HG03095 (cell line): ENCODE measurements at regions not wholly inside any gene's neighbourhood (a gene's known extent, or its start where the extent isn't known, plus 50 kb on each side); places are given as distances from the start of the nearest gene placed in this dataset.
"Not testable (repeated sequence)": the region's sequence is repeated elsewhere in the genome, so short reads cannot be mapped to it uniquely, and the experiment has no call there.

Source experiments
- ATAC-seq: cut with Tn5 transposase; IDR thresholded peaks from one replicate; pipeline ENCODE4 v1.9.1; 2021; ENCODE audit warnings: moderate library complexity; ENCODE audit not compliant: unreplicated experiment

DNA sequence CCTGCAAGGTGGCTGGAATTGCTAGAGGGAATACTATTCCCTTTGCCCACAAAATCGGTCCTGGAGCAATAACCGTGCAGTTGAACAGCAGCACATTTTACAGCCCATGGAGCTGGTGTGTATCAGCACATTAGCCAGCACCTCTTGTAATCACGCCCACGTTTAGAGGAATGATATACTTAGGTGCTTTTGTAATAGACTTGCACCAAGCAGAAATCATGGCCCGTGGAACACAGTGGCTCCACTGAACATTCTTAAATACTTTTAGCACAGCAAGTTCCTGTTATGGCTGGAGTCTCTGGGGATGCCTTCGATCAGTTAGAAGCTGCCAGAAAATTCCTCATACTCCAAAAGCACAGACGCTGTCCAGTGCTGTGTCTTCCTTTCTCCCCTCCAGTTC, 218.1 kb upstream of the FAM78B start:
- no peak for ATAC-seq

DNA sequence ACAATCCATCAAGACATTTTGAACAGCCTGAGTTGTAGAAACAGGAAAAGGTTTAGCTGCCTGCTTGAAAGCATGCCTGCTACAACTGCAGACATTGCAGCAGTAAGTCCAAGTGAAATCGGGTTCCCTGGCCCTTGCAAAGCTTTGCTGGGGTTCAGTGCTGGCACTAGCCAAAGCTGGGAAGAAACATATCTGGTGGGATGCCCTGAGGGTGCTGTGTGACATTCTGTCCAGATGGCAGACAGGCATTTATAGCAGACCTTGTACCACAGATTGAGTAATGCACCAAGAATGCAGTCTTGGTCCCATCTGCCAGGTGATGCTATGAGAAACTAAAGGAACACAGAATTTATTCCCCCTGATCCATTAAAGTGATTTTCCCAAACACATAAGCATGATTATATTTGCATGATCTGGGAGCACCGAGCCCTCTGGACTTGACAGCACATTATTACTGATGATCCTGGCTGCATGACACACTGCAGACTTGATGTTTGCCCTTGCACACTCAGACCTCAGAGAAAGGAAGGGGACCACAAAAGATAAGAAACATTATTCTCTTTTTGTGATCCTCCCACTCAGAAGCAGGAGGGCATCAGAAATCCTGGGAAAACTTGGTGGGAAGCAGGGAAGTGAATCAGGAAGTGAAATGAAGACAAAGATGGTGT, 223.7 kb upstream of the FAM78B start:
- ATAC-seq: no peak

DNA sequence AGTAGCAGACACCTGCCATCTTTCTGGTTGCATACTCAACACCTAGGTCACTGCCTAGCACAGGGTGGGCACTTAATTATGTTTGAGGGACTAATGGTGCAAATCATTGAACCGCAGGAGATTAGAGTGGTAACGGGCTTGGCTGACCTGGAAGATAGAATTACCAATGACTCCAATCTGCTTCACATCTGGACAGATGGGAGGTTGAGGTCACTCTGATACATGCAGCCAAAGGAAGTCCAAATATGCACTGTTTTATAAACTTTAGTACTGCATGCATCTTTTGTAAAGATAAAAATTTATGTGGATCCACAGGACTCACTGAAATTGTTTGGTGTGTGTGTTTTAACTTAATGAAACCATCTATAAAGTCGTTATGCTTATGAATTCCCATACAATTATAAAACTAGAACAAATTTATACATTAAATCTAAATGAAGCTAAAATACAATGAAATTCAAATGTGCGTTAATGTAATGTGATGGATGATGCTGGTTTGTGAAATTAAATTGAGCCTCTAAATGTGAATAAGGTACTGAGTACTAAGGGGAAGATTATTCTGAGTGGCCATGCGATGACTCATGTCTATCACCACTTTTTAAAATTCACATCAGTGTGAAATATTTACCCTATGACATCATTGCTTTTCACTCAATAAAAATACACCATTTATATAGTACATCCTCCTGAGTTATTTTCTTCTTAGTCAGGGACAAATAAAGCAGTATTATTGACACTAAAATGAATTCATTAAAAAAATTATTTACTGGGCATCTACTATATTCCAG, 224.7 kb upstream of the FAM78B start:
- no peak for ATAC-seq

DNA sequence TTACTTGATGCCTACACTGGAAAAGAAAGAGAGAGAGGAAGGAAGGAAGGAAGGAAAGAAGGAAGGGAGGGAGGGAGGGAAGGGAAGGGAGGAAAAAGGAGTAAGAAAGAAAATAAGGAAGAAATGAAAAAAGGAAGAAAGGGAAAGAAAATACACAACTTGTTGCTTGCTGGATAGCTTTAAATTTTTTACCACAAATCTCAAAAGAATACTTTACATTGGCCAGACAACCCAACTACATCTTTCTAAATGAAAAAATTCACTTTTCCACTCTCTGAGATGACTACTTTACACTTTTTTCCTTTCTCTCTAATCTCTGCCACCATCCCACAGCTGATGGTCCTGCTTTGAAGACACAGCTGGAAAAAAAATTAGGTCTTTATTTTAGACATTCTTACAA, 228.9 kb upstream of the FAM78B start:
- ATAC-seq: no peak

DNA sequence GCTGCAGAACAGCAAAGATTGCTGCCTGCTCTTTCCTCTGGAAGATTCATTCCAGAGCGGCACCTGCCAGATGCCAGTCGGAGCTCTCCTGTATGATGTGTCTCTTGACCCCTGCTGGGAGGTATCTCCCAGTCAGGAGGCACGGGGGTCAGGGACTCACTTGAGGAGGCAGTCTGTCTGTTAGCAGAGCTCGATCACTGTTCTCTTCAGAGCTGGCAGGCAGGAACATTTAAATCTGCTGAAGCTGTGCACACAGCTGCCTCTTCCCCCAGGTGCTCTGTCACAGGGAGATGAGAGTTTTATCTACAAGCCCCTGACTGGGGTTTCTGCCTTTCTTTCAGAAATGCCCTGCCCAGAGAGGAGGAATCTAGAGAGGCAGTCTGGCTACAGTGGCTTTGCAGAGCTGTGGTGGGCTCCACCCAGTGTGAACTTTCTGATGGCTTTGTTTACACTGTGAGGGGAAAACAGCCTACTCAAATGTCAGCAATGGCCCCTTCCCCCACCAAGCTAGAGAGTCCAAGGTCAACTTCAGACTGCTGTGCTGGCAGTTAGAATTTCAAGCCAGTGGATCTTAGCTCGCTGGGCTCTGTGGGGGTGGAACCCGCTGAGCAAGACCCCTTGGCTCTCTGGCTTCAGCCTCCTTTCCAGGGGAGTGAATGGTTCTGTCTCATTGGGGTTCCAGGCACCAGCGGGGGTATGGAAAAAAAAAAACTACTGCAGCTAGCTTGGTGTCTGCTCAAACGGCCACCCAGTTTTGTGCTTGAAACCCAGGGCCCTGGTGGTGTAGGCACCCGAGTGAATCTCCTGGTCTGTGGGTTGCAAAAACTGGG, 242.7 kb upstream of the FAM78B start:
- not testable (repeated sequence) for ATAC-seq

DNA sequence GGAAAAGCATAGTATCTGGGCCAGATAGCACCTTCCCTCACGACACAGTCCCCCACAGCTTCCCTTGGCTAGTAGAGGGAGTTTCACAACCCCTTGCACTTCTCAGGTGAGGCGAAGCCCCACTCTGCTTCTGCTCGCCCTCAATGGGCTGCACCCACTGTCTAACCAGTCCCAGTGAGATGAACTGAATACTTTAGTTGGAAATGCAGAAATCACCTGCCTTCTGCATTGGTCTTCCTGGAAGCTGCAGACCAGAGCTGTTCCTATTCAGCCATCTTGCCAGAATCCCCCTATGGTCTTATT, 243.2 kb upstream of the FAM78B start:
- no peak for ATAC-seq

DNA sequence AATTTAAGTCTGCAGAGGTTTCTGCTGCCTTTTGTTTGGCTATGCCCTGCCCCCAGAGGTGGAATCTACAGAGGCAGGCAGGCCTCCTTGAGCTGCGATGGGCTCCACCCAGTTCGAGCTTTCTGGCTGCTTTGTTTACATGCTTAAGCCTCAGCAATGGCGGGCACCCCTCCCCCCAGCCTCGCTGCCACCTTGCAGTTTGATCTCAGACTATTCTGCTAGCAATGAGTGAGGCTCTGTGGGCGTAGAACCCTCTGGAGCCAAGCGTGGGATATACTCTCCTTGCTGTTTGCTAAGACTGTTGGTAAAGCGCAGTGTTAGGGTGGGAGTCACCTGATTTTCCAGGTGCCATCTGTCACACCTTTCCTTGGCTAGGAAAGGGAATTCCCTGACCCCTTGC, 250.0 kb upstream of the FAM78B start:
- ATAC-seq: not testable (repeated sequence)

DNA sequence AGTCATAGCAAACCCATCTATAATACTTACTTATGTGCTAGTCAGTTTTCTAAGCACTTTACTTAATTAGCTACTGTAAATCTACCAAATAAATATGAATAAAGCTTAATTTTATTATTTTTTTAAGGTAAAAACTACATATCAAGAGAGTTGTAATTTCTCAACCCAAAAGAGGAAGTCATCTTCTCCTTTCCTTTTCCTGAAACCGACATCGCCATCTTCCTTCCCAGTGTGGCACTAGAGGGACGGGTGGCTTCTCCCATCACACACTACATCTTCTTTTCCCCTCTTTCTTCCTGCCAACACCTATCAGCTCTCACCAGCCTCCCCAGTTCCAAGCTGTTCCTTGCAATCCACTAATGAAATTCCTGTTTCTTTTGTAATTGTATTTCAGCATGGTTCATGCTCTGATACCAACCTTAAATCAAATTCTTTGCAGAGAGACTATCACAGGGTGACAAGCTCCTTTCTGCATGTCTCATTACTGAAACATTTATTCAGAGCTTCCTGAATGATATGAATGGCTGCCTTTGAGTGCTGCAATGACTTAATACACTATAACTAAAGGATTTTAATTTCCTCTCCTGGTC, 251.6 kb upstream of the FAM78B start:
- no peak for ATAC-seq

DNA sequence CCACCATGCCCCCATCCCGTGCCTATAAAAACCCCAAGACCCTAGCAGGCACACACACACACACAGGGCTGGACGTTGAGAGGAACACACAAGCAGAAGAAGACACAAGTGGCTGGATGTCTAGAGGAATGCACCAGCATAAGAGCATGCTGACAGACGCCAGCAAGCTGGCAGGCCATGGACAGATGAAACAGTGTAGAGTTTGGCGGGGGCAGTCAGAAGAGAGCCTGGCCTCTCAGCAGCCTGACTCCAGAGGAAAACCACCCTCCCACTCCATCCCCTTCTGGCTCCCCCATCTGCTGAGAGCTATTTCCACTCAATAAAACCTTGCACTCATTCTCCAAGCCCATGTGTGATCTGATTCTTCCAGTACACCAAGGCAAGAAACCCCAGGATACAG, 255.8 kb upstream of the FAM78B start:
- not testable (repeated sequence) for ATAC-seq

DNA sequence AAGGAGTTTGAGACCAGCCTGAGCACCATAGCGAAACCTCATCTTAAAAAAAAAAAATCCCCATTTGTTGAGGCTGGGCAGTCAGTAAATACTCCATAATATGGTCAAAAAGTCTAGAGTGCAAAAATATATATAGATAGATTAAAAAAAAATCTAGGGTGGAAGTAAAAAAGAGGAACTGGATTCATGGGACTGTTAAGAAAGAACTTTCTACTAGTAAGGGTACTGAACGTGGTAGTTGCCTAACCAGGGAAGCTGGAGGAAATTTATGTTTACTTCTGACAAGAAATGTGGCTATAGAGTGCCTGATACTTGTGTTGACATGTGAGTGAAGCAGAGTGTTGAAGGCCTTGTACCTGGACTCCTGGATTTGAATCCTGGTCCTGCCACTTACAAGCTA, 265.9 kb upstream of the FAM78B start:
- no peak for ATAC-seq

DNA sequence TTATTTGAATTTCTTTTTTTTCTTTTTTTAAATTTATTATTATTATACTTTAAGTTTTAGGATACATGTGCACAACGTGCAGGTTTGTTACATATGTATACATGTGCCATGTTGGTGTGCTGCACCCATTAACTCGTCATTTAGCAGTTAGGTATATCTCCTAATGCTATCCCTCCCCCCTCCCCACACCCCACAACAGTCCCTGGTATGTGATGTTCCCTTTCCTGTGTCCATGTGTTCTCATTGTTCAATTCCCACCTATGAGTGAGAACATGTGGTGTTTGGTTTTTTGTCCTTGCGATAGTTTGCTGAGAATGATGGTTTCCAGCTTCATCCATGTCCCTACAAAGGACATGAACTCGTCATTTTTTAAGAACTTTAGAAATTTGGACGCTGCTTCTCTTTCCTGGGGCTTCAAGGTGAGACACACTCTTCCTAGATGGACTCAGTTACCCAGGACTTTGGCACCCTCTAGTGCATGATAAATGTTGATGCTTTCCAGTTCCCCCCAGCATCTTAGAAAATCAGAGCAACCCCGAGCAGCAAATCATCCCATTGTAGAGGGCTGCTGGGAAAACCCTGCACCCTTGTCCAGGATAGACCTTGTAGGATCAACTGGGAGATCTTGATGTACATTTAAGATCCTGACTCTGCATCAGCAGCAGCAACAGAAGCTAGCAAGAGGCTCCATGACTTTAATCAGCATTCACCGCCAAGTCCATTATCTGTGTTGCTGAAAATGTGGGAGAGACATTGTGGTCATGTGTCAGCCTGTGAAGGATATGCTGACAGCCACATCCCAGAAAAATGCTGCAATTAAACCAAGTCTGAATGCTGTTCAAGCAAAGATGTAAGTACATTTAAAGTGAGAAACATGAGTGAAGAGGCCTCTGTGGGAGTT, 266.9 kb upstream of the FAM78B start:
- ATAC-seq: not testable (repeated sequence)

DNA sequence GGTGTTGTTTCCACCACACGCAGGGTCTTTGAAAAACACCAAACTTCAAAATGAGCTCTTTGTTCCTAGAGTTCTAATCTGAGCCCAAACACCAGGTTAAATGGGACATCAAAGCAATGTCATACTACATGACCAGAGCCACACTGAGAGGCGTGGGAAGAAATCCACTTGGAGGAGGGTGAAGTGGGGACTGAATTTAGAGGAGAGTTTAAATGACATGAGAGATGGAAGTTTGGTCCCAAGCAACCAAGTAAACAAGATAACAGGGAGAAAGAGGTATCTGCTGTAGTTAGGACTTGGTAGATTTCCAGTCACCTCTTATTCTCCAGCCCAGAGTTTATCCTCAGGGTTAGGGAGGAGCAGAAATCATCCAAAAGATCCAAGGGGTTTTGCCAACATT, 290.9 kb upstream of the FAM78B start:
- ATAC-seq: no peak

DNA sequence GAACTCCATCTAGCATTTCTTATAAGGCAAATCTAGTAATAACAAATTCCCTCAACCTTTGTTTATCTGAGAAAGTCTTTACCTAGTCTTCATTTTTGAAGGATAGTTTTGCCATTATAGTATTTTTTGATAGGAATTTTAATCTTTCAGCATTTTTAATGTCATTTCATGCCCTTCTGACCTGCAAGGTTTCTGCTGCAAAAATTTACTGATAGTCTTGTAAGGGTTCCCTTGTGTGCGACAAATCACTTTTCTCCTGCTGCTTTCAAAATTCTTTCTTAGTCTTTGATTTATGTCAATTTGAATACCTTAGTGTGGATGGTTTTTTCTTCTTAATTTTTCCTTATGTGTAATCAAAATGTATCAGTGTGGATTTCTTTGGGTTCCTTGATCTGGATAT, 297.5 kb upstream of the FAM78B start:
- ATAC-seq: no peak

DNA sequence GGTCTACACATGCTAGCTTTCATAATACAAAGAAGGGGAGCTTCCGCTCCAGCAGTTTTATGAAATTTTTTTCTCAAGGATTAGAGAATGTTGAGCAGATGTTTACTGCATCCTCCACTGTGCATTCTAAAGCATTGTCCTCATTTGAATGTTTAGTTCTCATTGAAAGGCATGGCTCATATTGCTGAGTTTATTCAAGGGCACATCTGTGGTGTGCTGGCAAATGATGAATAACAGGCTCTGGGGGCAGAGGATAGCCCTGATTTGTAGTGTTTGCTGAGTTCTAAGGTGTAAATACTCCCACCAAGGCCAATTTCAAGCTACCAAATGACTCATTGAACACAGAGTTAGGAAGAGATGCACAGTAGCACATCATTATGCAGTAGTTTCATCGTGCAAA, 303.2 kb upstream of the FAM78B start:
- ATAC-seq: no peak

DNA sequence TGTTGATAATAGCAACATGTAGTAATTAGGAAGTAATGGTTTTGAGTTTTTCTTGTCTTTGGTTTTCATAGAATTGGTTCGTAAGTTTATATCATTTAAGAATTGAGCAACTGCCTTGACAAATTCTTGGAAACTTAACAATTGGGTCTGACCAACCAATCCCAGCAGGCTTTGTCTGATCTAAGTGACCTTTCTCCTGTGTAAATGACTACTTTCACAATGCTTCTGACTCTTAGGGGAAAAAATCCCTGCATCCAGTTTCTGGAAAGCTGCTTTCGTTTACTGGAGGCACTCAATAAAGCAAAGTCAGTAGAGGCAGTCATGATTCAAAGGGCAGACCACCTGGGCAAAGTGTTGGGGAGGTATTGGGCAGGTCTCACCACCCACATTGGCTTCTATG, 303.6 kb upstream of the FAM78B start:
- ATAC-seq: no peak

DNA sequence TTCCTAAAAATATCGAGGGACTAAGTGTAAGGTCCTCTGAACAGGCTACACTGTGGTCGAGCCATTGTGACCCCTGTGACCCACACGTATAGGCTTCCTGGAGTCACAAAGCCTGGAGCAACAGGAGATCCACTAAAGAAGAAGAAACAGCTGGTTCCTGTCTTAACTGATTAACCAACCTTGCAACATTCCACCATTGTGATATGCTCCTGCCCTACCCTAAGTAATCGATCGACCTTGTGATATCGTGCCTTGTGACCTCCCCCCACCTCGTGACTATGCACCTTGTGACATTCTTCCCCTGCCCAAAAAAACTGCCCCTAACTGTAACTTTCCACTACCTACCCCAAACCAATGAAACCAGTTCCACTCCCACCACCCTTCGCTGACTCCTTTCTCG, 304.6 kb upstream of the FAM78B start:
- ATAC-seq: no peak

DNA sequence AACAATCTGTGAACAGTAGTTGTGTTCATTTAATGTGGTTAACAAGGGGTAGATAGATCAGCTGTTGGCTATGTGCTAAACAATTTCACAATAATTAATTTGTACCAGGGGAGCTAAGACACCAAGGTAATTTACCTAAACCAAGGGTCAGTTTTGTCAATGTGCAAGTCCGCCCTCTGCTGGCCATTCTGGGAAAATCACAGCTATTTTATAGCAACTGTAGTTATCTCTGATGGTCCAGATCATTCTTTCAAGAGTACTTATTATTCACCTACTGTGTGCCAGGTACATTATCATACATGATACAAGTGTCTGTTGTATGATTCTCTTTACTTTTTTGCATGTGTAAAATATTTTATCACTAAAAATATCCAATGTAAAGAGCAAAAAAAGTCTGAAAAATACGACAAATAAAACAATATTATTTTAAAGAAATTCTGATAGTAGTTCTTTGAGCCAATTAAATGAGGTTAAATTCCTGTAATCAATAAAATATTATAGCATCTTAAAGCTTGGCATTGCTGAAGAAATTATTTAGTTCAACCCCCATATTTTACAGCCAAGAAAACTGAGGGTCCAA, 312.3 kb upstream of the FAM78B start:
- no peak for ATAC-seq

DNA sequence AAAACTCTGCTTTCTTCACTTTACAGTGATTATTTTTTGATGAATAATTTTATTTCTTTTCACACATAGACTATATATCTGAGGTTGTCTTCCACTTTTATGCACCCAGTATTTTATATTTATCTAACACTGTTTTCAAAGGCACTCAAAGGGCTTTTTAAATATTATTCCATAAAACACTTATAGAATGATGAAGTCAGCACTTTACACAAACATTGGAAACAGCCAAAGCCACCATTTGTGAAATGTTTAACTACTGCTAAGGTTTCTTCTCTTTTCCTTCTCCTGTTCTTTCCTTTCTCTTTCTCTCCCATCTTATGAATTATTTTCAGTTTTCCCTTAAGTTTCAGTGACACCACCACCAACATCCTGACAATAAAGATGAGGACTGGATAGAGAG, 317.7 kb upstream of the FAM78B start:
- ATAC-seq: no peak

DNA sequence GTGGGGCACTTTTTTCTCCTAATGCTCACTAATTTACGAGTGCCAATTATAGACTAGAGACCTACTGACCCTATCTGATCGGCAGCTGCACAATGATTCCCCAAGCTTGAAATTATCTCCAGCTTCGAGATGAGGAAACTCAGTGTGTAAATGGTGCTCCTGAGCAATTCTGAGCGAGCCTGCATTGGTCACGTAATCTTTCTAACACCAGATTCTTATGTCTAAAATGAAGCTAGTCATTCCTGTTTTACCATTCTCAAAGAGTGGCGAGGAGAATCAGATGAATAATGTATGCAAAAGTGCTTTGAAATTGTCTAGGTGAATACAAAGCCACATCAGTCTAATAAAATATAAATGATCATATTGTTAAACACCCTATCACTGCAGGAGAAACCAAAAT, 318.1 kb upstream of the FAM78B start:
- ATAC-seq: no peak

DNA sequence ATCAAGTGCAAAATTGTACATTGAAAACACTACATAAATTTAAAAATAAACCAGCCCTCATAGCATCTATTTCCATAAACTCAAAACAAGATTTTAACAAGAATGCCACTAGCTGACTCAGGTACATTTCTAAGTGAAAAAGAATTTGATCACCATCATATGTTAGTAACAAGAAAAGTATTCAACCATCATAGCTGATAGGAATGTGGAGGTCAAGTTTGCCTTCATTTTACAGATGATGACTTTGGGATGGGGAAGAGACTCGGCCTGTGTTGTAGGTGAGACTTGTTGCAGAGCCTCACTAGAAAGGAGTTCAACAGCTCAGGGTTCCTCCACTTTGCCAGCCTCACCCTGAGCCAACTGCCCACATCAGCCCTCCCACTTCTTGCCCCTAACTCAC, 318.8 kb upstream of the FAM78B start:
- no peak for ATAC-seq
